ENCODE measurements at regions not wholly inside any gene's neighbourhood (a gene's known extent, or its start where the extent isn't known, plus 50 kb on each side); places are given as distances from the start of the nearest gene placed in this dataset.

GRCh38 chr11:98564881-98565280 is 455.9 kb upstream of the CNTN5 start:
- Histone ChIP-seq H3K4me3 (no peak overlapping the region), H3K9me3 (peaks cover 0 to 5% (median 0%) of the 10 kb centered on the region in 8 donors), H3K4me1 (no peaks in the 10 kb centered on the region), H3K36me3 (no peaks in the 10 kb centered on the region), H3K27ac (no peak overlapping the region), H3K27me3 (replicated peaks in 1 of 7) (no peaks in the 10 kb centered on the region)
- TF ChIP-seq POLR2A (IDR thresholded peaks at IDR 0.05) = no peak
- TF ChIP-seq, protein P1, sequence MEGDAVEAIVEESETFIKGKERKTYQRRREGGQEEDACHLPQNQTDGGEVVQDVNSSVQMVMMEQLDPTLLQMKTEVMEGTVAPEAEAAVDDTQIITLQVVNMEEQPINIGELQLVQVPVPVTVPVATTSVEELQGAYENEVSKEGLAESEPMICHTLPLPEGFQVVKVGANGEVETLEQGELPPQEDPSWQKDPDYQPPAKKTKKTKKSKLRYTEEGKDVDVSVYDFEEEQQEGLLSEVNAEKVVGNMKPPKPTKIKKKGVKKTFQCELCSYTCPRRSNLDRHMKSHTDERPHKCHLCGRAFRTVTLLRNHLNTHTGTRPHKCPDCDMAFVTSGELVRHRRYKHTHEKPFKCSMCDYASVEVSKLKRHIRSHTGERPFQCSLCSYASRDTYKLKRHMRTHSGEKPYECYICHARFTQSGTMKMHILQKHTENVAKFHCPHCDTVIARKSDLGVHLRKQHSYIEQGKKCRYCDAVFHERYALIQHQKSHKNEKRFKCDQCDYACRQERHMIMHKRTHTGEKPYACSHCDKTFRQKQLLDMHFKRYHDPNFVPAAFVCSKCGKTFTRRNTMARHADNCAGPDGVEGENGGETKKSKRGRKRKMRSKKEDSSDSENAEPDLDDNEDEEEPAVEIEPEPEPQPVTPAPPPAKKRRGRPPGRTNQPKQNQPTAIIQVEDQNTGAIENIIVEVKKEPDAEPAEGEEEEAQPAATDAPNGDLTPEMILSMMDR (IDR thresholded peaks at IDR 0.05 in 8 of 11, conservative IDR thresholded peaks at IDR 0.05 in 3 of 11) = no peak
- TF ChIP-seq POLR2AphosphoS5 (IDR thresholded peaks at IDR 0.05) = no peak
- no peak for DNase-seq
- intact Hi-C loops (cut with DNase I; ENCODE audit: low total_unique reads) = no loop called here
- WGBS, 5 donors = 86 to 94% (median 92%) methylated on average over 4 of the region's 4 CpGs

- TF ChIP-seq POLR2A (IDR thresholded peaks at IDR 0.05) (no peak), POLR2AphosphoS5 (IDR thresholded peaks at IDR 0.05) (no peak)
- TF ChIP-seq, protein P1 (IDR thresholded peaks at IDR 0.05 in 8 of 11, conservative IDR thresholded peaks at IDR 0.05 in 3 of 11) = no peak
- WGBS, 5 donors = 66 to 75% (median 71%) methylated on average over 5 of the region's 5 CpGs
- Histone ChIP-seq H3K27ac (no peak overlapping the region), H3K27me3 (replicated peaks in 1 of 7) (no peaks in the 10 kb centered on the region), H3K4me3 (no peak overlapping the region), H3K4me1 (no peaks in the 10 kb centered on the region), H3K9me3 (peaks cover 0 to 5% (median 0%) of the 10 kb centered on the region in 8 donors), H3K36me3 (no peaks in the 10 kb centered on the region)
- DNase-seq = no peak
- intact Hi-C loops (cut with DNase I; ENCODE audit: low total_unique reads) = no loop called here
Observed at GRCh38 chr11:98565311-98565710, 455.4 kb upstream of the CNTN5 start.

DNA sequence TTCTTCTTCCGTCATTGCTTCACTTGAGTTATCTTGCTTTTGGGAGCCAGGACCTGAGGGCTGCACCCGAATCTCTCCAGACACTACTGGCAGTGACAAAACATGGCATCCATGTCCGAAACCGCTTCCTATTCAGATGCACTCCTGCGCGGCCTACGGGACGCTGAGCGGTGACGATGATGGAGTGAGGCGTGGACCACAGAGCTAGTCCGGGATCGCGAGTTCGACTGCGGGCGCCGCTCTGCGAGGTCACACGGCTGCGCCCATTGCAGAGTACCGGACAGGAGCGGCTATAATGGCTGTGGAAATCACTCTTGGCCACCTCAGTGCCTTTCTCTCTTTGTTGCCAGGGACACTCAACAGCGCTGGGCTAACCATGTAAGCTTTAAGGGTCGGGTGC is 453.8 kb upstream of the CNTN5 start:
- Histone ChIP-seq H3K36me3 (no peaks in the 10 kb centered on the region), H3K4me1 (no peaks in the 10 kb centered on the region), H3K9me3 (peaks cover 0 to 5% (median 0%) of the 10 kb centered on the region in 8 donors), H3K27ac (no peak overlapping the region), H3K4me3 (no peak overlapping the region), H3K27me3 (replicated peaks in 1 of 7) (no peaks in the 10 kb centered on the region)
- TF ChIP-seq, protein P1 (IDR thresholded peaks at IDR 0.05 in 8 of 11, conservative IDR thresholded peaks at IDR 0.05 in 3 of 11) = no peak
- TF ChIP-seq POLR2AphosphoS5 (IDR thresholded peaks at IDR 0.05) = no peak
- no peak for TF ChIP-seq POLR2A (IDR thresholded peaks at IDR 0.05)
- 90 to 97% (median 94%) methylated on average over 25 of the region's 25 CpGs for WGBS, 5 donors
- intact Hi-C loops (cut with DNase I; ENCODE audit: low total_unique reads) = no loop called here
- DNase-seq = no peak

- no peaks in the 10 kb centered on the region for H3K36me3 ChIP-seq
- no peak for TF ChIP-seq POLR2A (IDR thresholded peaks at IDR 0.05)
- TF ChIP-seq, protein P1 (IDR thresholded peaks at IDR 0.05 in 8 of 11, conservative IDR thresholded peaks at IDR 0.05 in 3 of 11) = no peak
- TF ChIP-seq POLR2AphosphoS5 (IDR thresholded peaks at IDR 0.05) = no peak
- peaks cover 0 to 5% (median 0%) of the 10 kb centered on the region in 8 donors for H3K9me3 ChIP-seq
- H3K27ac ChIP-seq = no peak overlapping the region
- 61 to 77% (median 69%) methylated on average over 2 of the region's 2 CpGs for WGBS, 5 donors
- no peaks in the 10 kb centered on the region for H3K27me3 ChIP-seq (replicated peaks in 1 of 7)
- no peaks in the 10 kb centered on the region for H3K4me1 ChIP-seq
- DNase-seq = no peak
- intact Hi-C loops (cut with DNase I; ENCODE audit: low total_unique reads) = no loop called here
- H3K4me3 ChIP-seq = no peak overlapping the region
Observed at GRCh38 chr11:98568013-98568412, 452.7 kb upstream of the CNTN5 start.
